ENCODE measurements at regions not wholly inside any gene's neighbourhood (a gene's known extent, or its start where the extent isn't known, plus 50 kb on each side); places are given as distances from the start of the nearest gene placed in this dataset.
A peak's percentile ranks its signal among the peaks of the same experiment; 100 is the strongest.

DNA sequence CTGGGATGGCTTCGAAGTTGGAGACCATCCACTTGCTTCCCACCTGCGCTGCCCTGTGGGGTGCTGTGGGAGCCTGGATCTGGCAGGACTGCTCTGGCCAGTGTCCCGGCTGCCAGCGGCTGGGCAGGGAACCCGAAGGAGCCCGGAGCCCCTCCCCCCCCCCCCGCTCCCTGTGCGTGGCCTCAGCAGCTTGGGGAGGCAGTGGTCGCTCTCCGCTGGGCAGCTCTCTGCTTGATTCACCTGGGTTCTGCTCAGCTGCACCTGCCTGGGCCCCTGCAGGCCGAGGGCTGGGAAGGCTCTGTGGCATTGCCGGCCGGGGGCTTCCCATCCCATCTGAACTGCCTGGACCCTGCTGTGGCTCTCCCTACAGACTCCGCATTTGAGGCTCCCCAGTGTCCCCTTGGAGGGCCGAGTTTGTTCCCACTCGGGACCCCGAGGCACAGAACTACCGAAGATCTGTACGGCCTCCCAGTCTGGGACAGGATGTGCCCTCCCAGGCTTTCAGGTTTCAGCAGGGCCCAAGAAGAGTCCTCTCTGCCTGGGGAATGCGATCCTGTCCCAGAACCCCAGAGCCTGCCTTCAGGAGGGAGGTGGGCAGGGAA, 525.1 kb downstream of the TCERG1L start:
- 73% methylated on average over 8 of the region's 20 CpGs for WGBS
- H3K27ac ChIP-seq, result no peak overlapping the region
- no peaks in the 10 kb centered on the region for H3K27me3 ChIP-seq (replicated peaks; ENCODE audit: insufficient read depth)
- no peaks in the 10 kb centered on the region for H3K9me3 ChIP-seq
- intact Hi-C loops (cut with DNase I), result no loop called here
- TF ChIP-seq POLR2AphosphoS5 (IDR thresholded peaks at IDR 0.05), result no peak
- no peak for TF ChIP-seq POLR2A (IDR thresholded peaks at IDR 0.05)
- TF ChIP-seq, protein P1, sequence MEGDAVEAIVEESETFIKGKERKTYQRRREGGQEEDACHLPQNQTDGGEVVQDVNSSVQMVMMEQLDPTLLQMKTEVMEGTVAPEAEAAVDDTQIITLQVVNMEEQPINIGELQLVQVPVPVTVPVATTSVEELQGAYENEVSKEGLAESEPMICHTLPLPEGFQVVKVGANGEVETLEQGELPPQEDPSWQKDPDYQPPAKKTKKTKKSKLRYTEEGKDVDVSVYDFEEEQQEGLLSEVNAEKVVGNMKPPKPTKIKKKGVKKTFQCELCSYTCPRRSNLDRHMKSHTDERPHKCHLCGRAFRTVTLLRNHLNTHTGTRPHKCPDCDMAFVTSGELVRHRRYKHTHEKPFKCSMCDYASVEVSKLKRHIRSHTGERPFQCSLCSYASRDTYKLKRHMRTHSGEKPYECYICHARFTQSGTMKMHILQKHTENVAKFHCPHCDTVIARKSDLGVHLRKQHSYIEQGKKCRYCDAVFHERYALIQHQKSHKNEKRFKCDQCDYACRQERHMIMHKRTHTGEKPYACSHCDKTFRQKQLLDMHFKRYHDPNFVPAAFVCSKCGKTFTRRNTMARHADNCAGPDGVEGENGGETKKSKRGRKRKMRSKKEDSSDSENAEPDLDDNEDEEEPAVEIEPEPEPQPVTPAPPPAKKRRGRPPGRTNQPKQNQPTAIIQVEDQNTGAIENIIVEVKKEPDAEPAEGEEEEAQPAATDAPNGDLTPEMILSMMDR (IDR thresholded peaks at IDR 0.05), result no peak
- no peak for DNase-seq (ENCODE audit: low spot score)
- H3K4me3 ChIP-seq, result no peak overlapping the region
- H3K4me1 ChIP-seq (replicated peaks), result no peaks in the 10 kb centered on the region
- no peaks in the 10 kb centered on the region for H3K36me3 ChIP-seq

DNA sequence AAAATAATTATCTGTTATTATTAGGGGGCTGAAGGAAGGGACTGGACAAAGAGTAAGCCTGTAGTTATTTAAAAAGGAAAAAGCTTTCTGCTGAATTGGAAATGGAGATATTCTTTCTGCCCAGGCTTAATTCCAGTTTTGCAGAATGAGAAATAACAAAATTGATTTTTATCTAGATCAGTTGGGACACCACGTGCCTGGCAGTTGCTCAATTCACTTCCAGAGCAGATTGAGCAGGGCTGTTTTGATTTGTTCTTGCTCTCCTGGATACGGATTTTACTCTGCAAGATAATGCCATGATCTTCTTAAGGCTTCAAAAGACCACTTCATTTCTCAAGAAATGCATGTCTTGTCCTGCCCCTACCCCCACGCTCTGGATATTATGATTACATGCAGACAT, 524.3 kb downstream of the TCERG1L start:
- Histone ChIP-seq H3K4me3 (no peak overlapping the region), H3K27ac (no peak overlapping the region), H3K36me3 (no peaks in the 10 kb centered on the region), H3K9me3 (no peaks in the 10 kb centered on the region), H3K4me1 (replicated peaks) (no peaks in the 10 kb centered on the region), H3K27me3 (replicated peaks; ENCODE audit: insufficient read depth) (no peaks in the 10 kb centered on the region)
- TF ChIP-seq POLR2A (IDR thresholded peaks at IDR 0.05) (no peak), POLR2AphosphoS5 (IDR thresholded peaks at IDR 0.05) (no peak)
- TF ChIP-seq, protein P1 (IDR thresholded peaks at IDR 0.05), result no peak
- WGBS, result 10% methylated on average over 3 of the region's 3 CpGs
- peak; percentile 18 for DNase-seq (ENCODE audit: low spot score)
- intact Hi-C loops (cut with DNase I), result no loop called here

DNA sequence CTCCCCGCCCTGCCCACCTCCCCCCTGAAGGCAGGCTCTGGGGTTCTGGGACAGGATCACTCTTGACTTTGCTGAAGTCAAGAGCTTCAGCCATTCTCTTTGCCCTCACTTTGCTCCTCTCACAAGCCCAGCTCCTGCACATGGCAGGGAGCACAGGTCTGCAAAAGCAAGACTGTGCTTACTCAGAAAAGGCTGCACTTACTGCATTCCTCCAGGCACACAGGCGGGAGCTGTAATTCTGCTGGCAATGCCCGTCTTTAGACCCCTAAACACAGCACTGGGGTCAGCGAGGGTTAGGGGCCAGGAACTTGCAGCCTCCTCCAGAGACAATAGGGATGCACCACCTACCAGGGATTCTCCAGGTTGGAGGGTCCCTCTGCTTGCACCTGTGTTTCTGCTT, 523.7 kb downstream of the TCERG1L start:
- Histone ChIP-seq H3K4me3 (no peak overlapping the region), H3K4me1 (replicated peaks) (no peaks in the 10 kb centered on the region), H3K36me3 (no peaks in the 10 kb centered on the region), H3K9me3 (no peaks in the 10 kb centered on the region), H3K27me3 (replicated peaks; ENCODE audit: insufficient read depth) (no peaks in the 10 kb centered on the region), H3K27ac (no peak overlapping the region)
- intact Hi-C loops (cut with DNase I), result no loop called here
- WGBS, result 43% methylated on average over 4 of the region's 4 CpGs
- no peak for TF ChIP-seq POLR2A (IDR thresholded peaks at IDR 0.05)
- no peak for TF ChIP-seq POLR2AphosphoS5 (IDR thresholded peaks at IDR 0.05)
- TF ChIP-seq, protein P1 (IDR thresholded peaks at IDR 0.05), result no peak
- no peak for DNase-seq (ENCODE audit: low spot score)

DNA sequence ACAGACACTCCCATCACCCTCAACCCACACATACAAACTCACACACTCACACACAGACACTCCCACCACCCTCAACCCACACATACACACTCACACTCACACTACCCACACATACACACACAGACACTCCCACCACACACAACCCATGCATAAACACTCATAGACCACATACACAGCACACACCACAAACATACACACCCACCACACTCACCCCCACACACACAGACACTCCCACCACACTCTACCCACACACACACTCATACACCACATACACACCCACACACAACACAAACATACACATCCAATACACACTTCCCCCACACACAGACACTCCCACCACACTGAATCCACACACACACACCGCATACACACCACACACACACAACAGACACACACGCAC, 521.2 kb downstream of the TCERG1L start:
- intact Hi-C loops (cut with DNase I), result no loop called here
- Histone ChIP-seq H3K4me3 (no peak overlapping the region), H3K27me3 (replicated peaks; ENCODE audit: insufficient read depth) (no peaks in the 10 kb centered on the region), H3K36me3 (no peaks in the 10 kb centered on the region), H3K4me1 (replicated peaks) (no peaks in the 10 kb centered on the region), H3K27ac (no peak overlapping the region), H3K9me3 (no peaks in the 10 kb centered on the region)
- 19% methylated on average over 2 of the region's 2 CpGs for WGBS
- DNase-seq (ENCODE audit: low spot score), result no peak
- TF ChIP-seq POLR2AphosphoS5 (IDR thresholded peaks at IDR 0.05) (no peak), POLR2A (IDR thresholded peaks at IDR 0.05) (no peak)
- TF ChIP-seq, protein P1 (IDR thresholded peaks at IDR 0.05), result no peak

DNA sequence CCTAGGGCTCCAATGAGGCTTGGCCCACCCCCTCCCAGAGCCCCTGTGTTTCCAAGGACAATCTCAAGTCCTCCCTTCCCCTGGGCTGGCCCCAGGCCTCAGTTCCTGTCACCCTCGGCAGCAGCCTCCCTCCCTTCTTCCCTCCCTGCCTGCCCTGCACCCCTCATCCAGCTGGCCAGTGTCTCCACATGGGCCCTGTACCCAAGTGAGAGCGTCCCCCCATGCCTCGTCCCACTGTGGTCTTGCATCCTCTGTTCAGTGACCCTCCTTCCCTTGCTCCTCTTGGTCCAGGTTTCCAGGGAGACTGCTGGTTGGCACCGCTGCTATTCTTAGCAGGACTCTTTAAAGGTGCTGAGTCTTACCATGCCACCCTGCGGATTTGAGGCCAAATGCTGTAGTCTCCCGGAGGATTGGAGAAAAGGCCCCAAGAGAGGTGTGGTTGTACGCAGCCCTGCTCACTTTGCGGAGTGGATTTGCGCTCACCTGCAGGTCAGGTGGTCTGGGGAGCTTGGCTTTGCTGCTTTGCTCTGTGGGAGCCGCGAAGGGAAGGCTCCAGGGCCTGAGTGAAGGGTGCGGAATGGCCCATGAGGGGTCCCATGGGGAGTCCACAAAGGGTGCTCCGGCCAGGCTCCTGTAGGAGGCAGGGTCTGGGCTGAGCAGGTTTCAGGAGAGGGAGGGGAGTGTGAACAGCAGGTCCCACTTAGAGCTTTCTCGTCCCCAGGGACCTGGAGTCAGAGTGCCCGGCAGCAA, 519.2 kb downstream of the TCERG1L start:
- no peak for DNase-seq (ENCODE audit: low spot score)
- H3K27ac ChIP-seq, result no peak overlapping the region
- TF ChIP-seq POLR2A (IDR thresholded peaks at IDR 0.05) (no peak), POLR2AphosphoS5 (IDR thresholded peaks at IDR 0.05) (no peak)
- TF ChIP-seq, protein P1 (IDR thresholded peaks at IDR 0.05), result no peak
- no peaks in the 10 kb centered on the region for H3K36me3 ChIP-seq
- no peak overlapping the region for H3K4me3 ChIP-seq
- 95% methylated on average over 15 of the region's 15 CpGs for WGBS
- H3K4me1 ChIP-seq (replicated peaks), result no peaks in the 10 kb centered on the region
- intact Hi-C loops (cut with DNase I), result no loop called here
- peaks cover 2% of the 10 kb centered on the region for H3K27me3 ChIP-seq (replicated peaks; ENCODE audit: insufficient read depth)
- H3K9me3 ChIP-seq, result no peaks in the 10 kb centered on the region
